T follicular helper cell (primary cell): ENCODE measurements at regions not wholly inside any gene's neighbourhood (a gene's known extent, or its start where the extent isn't known, plus 50 kb on each side); places are given as distances from the start of the nearest gene placed in this dataset.

Experiments
- DNase-seq: peaks from one replicate; pipeline ENCODE4 v3.0.0-alpha.2; 2020; ENCODE audit warnings: low read depth

DNA sequence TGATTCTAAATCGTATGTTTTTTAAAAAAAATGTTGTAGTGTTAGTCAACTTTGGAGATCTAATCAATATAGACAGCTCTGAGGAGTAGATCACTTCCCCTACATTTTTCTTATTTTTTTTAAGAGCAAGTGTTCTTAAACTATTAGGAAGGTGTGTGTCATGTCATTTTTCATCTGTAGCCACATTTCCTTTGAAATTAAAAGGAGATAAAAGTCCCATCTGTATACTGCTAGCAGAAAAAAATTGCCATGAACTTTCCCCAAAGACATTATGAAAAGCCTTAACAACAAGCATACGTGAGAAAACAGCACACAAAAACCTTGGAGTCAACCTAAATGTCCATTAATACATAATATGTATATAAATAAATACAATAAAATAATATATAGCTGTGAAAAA is 286.6 kb downstream of the ETS1 start:
- DNase-seq, result no peak

- no peak for DNase-seq
These were observed 288.1 kb downstream of the ETS1 start for GRCh38 chr11:128299132-128299726.

DNA sequence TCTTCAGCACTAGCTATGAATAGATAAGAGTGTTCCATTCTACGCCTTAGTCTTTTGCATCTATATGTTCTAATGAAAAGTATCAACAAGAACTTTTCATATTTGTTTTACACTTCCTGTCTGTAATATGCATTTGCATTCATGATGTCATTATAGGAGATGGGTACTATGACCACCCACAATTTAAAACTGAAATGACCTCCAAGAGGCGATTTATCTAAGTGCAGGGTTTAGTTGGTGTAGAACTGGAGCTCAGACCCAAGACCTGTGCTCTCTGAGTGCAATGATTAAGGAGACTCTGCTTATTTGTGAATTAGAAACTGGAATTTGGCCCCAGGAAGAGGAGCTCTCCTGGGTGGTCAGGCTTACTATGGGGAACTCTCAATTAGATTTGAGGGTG is 289.1 kb downstream of the ETS1 start:
- DNase-seq, result no peak

GRCh38 chr11:128297805-128298204 is 289.6 kb downstream of the ETS1 start:
- DNase-seq, result no peak

GRCh38 chr11:128297091-128297651 is 290.2 kb downstream of the ETS1 start:
- DNase-seq, result no peak

- no peak for DNase-seq
These were observed 292.7 kb downstream of the ETS1 start for GRCh38 chr11:128294671-128295050.

DNA sequence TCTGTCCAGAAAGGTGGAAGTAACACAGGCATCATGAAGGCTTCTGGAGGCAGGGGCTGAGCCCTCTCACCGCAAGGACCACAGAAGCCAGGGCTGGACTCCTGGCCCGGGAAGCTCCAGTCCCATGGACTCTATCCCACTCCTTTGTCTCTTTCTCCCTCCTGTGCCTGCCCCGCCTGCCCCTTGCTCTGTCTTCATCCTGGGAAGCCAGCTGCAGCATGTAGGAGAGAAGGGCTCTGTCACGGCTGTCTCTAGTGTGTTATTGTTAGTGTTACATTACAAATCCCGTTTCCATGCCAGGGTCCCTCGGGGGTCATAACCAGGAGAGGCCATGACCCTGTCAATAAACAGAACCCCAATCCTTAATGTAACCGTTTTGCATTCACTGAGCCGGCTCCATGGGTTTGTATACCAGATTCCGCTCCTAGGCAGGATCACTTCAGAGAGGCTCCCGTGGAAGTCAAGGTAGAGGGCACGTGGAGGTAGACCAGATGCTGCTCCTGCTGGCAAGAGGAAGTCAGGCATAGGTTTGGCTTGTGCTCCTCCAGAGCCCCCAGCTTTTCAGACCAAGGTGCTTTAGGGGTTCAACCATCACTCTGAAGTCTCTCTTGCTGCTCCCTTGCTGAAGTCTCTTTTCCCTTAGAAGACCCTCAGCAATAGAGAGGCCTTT is 293.2 kb downstream of the ETS1 start:
- no peak for DNase-seq

- DNase-seq, result peak; percentile 41
These were observed 295.5 kb downstream of the ETS1 start for GRCh38 chr11:128291835-128292234.

DNA sequence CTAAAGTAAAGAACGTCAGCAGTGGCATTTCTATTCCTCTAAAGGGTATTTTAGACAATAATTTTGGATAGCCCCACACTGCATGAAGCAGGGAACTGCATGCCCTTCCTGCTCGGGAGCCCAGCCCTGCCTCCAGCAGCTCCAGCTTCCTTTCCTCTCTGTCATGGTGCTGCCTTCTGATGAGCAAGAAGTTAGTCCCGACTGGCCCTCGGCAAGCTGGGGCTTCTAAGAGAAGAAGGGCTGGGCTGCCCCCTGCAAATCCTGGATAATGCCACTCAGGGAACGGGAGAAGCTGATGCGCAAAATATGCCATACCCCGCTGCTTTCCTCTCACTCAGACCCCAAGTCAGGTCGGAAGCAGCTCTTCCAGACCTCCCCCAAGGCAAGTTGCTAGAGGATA is 296.4 kb downstream of the ETS1 start:
- DNase-seq, result no peak

DNA sequence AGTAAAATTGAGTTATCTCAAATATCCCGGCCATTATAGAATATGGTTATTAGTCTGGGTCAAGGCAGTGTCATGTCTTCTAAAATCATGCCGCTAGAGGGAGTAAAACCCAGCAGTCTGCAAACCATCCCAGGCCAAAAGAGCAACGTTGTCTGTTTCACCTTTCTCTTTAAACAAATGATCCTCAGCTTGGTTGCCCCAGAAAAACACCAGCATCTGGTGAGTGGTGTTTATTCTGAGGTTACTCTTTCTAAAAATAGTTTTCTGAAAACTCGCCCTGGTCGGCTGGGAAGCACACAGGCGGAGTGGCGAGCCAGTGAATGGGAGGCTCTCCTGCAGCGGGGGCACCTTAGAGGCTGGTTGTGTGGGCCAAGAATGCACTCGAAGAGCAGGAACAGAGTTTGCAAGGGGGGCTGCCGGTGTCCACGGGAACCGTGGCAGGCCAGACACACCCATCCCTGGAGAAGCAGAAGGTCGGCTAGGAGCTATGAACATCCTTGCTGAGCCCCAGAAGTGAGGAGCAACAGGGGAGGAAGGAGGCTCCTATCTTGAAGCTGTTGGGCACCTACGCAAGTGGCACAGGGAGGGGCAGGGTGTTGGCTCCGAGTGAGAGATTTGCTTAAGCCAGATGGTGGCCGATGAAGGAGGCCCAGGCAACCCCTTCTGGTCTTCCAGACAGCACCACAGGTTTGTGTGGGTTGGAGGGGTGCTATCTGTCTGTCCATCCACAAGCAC is 297.1 kb downstream of the ETS1 start:
- DNase-seq, result peak; percentile 52

DNA sequence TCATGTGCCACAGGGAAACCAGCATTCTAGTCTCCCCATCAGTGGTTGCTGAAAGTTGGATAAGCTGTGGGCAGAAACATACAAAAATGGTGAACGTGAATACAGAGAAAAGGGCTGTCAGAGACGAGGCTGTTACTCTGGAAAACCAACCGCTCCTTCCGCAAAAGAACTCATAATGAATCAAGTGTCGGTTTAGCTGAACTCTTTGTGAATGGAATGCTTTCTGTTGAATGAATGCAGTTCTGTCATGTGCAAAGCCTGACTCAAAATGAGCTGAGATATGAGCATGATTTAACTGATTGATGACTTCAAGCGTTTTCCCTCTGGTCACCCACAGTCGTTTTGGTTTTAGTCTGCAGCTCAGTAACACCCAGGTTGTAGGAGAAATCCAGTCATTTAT is 298.3 kb downstream of the ETS1 start:
- DNase-seq, result no peak

- DNase-seq, result no peak
These were observed 299.0 kb downstream of the ETS1 start for GRCh38 chr11:128288368-128288767.

- DNase-seq, result no peak
These were observed 302.0 kb downstream of the ETS1 start for GRCh38 chr11:128285321-128285720.

DNA sequence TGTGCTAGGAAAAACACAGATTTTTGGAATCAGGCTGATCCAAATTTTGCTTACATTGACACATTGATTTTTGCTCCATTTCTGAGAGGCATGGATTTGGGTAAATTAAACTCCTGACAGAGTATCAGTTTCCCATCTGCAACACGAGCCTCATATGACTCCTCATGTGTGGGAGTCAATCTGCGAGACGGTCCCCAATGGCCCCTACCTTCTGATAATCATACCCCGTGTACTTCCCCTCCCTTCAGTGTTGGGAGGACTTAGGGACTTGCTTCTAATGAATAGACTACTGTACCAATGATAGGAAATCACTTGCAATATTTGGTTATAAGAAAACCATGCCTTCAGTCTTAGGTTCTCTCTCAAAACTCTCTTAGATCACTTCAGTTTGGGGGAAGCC is 302.7 kb downstream of the ETS1 start:
- DNase-seq, result no peak

GRCh38 chr11:128283451-128283850 is 303.9 kb downstream of the ETS1 start:
- no peak for DNase-seq

- no peak for DNase-seq
These were observed 305.3 kb downstream of the ETS1 start for GRCh38 chr11:128282053-128282452.

- DNase-seq, result no peak
These were observed 307.5 kb downstream of the ETS1 start for GRCh38 chr11:128279866-128280265.

DNA sequence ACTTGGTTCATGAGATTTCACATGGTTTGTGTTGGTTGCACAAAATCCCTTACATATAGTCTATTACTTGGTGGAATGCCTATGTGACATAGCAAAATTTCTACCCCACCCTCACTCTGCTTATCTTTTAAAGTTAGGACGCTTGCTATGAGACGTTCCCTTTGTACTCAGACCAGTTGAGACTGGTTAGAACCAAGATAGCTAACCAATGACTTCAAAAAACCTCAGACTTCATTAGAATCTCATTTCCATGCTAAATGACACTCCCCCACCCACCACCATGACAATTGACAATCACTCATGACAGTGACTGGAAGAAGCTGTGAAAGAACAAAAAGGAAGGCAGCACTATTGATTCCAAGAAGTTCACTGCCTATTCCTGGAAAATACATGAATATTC is 313.6 kb downstream of the ETS1 start:
- no peak for DNase-seq

DNA sequence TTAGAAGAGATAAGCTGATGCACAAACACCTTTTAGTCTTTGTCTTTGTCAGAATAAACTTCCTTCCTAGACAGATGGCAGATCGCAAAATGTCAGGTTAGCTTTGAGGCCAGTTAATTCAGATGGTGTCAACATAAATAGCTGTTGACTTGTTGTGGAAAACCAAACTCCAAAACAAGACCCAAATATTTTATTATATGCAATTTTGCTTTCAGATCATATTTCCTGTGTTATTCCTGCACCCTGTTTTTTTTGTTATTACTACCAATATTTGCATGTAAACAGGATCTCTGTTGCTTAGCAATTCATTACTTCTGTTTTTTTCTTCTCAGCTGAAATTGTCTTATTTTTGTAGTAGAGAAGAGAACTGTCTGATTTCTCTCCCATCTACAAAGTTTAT is 316.0 kb downstream of the ETS1 start:
- DNase-seq, result no peak

GRCh38 chr11:128269466-128269865 is 317.9 kb downstream of the ETS1 start:
- DNase-seq, result no peak

GRCh38 chr11:128266893-128267292 is 320.5 kb downstream of the ETS1 start:
- DNase-seq, result no peak

DNA sequence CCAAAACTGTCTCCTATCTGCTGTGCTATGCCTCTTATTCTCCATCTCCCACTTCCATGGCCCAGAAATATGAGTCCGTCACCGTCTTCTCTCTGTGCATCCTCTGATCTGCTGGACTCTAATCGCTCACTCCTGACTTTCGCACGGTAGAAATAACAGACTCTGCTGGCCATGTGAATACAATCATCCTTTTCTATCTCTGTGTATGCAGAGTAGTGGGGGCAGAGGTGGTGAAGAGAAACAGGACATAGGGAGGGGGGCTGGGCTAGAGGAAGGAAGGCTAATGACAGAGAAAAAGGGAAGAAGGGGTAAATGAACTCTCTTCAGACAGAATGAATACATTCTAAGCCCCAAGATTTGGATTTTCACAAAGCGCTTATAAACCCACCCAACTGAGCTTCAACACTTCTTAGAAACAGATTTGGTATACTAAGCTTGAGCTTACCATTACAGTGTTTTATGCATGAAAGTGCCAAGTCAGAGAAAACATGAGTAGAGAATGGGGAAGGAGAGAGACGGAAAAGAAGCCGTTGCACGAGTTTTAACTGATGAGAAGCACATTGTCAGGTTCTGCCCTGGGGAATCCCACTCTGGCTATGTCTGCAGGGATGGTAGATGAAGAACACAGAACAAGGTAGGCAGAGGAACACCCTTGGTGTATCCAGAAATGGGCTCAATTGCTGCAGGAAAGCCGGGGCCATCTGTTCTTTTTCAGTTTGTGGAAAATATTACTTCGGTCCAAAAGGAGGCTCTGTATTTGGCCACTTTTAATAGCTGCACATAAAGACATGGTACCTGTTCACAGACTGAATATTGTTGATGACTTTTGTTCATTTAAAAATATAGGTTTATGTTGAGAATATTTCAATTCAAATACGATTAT is 324.7 kb downstream of the ETS1 start:
- no peak for DNase-seq
